Spleen (tissue), 7 donors: ENCODE measurements at regions not wholly inside any gene's neighbourhood (a gene's known extent, or its start where the extent isn't known, plus 50 kb on each side); places are given as distances from the start of the nearest gene placed in this dataset.

ENCODE experiments used
- CTCF ChIP-seq, 11 experiments: fragments of 200-600 bp in 7 of 11; fragments of 450-650 bp in 4 of 11; sonication (generic) in 4 of 11; IDR thresholded peaks in 8 of 11; conservative IDR thresholded peaks in 3 of 11; 1 replicate in 7 of 11; 2 replicates in 4 of 11; pipeline versions ENCODE4 v1.4.0 to v1.8.0; 2016 to 2021; ENCODE audit warnings: antibody characterized with exemption in 11 of 11, inconsistent platforms in 4 of 11, mild to moderate bottlenecking in 1 of 11
- POLR2A ChIP-seq, 3 donors: fragments of 450-650 bp; IDR thresholded peaks; one replicate each; pipeline ENCODE4 v1.5.1; 2017; ENCODE audit warnings: antibody characterized with exemption in 3 of 3, mild to moderate bottlenecking in 1 of 3
- donor health status: DM: no; HTN: no; CAD: no; lungs with moderate emphysema.
- donor health status: DM: no; HTN: no; CAD: no.
- donor health status: DM: no; HTN: no; CAD: no.

GRCh38 chr6:84425971-84426705, 198.7 kb upstream of the CEP162 start:
- TF ChIP-seq CTCF (IDR thresholded peaks at IDR 0.05 in 8 of 11, conservative IDR thresholded peaks at IDR 0.05 in 3 of 11) (no peak), POLR2A (IDR thresholded peaks at IDR 0.05) (no peak)
